Vagina (tissue), 2 donors: ENCODE measurements at regions not wholly inside any gene's neighbourhood (a gene's known extent, or its start where the extent isn't known, plus 50 kb on each side); places are given as distances from the start of the nearest gene placed in this dataset.

ENCODE experiments used
- DNase-seq, 2 donors: peaks; one replicate each; pipeline ENCODE4 v3.0.0-alpha.2; 2017; ENCODE audit errors: extremely low spot score in 2 of 2
- H3K27ac ChIP-seq: fragments of 200-600 bp; sonication (generic); one replicate; pipeline ENCODE4 v1.5.1; 2019
- H3K27me3 ChIP-seq: fragments of 200-600 bp; sonication (generic); one replicate; pipeline ENCODE4 v1.5.1; 2019
- H3K36me3 ChIP-seq, 2 donors: fragments of 200-600 bp; sonication (generic); one replicate each; pipeline ENCODE4 v1.5.1; 2017 to 2019
- H3K4me1 ChIP-seq: fragments of 200-600 bp; sonication (generic); one replicate; pipeline ENCODE4 v1.5.1; 2019
- H3K4me3 ChIP-seq, 2 donors: fragments of 200-600 bp; sonication (generic); 1 replicate in 1 of 2; 2 replicates in 1 of 2; pipeline ENCODE4 v1.5.1; 2016 to 2019
- H3K9me3 ChIP-seq: fragments of 200-600 bp; sonication (generic); one replicate; pipeline ENCODE4 v1.5.1; 2019
- POLR2A ChIP-seq, 2 donors: fragments of 450-650 bp; IDR thresholded peaks; one replicate each; pipeline ENCODE4 v1.6.1; 2017; ENCODE audit warnings: antibody characterized with exemption in 2 of 2, mild to moderate bottlenecking in 2 of 2, moderate library complexity in 2 of 2
- POLR2AphosphoS5 ChIP-seq, 2 donors: sonication (generic); formaldehyde crosslinking; IDR thresholded peaks; one replicate each; pipeline ENCODE4 v1.9.0; 2017; ENCODE audit warnings: antibody characterized with exemption in 2 of 2, mild to moderate bottlenecking in 2 of 2, low read depth in 1 of 2; ENCODE audit not compliant: insufficient read depth in 1 of 2
- intact Hi-C: fragments of 100-400 bp; cut with DNase I; formaldehyde crosslinking; loops from one replicate; pipeline ENCODE4 v1.15.1; 2023
- TF ChIP-seq, protein P1 (sequence below), 3 experiments: fragments of 450-650 bp in 2 of 3; fragments of 200-600 bp in 1 of 3; sonication (generic) in 1 of 3; IDR thresholded peaks; one replicate each; pipeline ENCODE4 v1.5.1; 2017 to 2019; ENCODE audit warnings: antibody characterized with exemption in 3 of 3, mild to moderate bottlenecking in 2 of 3, moderate library complexity in 2 of 3

DNA sequence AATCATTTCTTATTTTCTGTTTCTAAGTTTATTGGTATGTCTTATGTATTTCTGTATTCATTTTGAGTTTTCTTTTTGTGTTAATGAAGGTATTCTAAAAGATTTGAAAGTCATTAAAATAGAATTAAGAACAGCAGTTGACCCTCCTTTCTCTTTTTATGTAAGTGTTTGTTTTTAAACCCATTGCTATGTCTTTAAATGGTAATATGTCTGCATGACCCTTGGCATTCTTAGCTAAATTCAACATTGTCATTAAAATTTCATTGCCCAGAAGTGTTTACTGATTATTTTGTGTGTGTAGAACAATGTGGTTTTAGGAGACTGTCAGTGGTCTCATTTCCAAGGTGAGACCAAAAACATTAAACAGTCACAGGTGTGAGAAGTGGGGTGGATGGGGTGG lies 197.8 kb downstream of the PCDH7 start:
- Histone ChIP-seq H3K4me3 (no peak overlapping the region), H3K36me3 (no peaks in the 10 kb centered on the region), H3K27ac (no peak overlapping the region), H3K9me3 (no peaks in the 10 kb centered on the region), H3K27me3 (no peaks in the 10 kb centered on the region), H3K4me1 (no peaks in the 10 kb centered on the region)
- intact Hi-C loops, result no loop called here
- TF ChIP-seq, protein P1, sequence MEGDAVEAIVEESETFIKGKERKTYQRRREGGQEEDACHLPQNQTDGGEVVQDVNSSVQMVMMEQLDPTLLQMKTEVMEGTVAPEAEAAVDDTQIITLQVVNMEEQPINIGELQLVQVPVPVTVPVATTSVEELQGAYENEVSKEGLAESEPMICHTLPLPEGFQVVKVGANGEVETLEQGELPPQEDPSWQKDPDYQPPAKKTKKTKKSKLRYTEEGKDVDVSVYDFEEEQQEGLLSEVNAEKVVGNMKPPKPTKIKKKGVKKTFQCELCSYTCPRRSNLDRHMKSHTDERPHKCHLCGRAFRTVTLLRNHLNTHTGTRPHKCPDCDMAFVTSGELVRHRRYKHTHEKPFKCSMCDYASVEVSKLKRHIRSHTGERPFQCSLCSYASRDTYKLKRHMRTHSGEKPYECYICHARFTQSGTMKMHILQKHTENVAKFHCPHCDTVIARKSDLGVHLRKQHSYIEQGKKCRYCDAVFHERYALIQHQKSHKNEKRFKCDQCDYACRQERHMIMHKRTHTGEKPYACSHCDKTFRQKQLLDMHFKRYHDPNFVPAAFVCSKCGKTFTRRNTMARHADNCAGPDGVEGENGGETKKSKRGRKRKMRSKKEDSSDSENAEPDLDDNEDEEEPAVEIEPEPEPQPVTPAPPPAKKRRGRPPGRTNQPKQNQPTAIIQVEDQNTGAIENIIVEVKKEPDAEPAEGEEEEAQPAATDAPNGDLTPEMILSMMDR (IDR thresholded peaks at IDR 0.05), result no peak
- no peak for TF ChIP-seq POLR2A (IDR thresholded peaks at IDR 0.05)
- DNase-seq, result no peak

- Histone ChIP-seq H3K9me3 (no peaks in the 10 kb centered on the region), H3K27me3 (no peaks in the 10 kb centered on the region), H3K27ac (no peak overlapping the region), H3K36me3 (no peaks in the 10 kb centered on the region), H3K4me1 (no peaks in the 10 kb centered on the region), H3K4me3 (no peak overlapping the region)
- intact Hi-C loops, result no loop called here
- no peak for DNase-seq
- TF ChIP-seq, protein P1 (IDR thresholded peaks at IDR 0.05), result no peak
- TF ChIP-seq POLR2AphosphoS5 (IDR thresholded peaks at IDR 0.05; ENCODE audit: insufficient read depth in 1 of 2, low read depth in 1 of 2) (no peak), POLR2A (IDR thresholded peaks at IDR 0.05) (no peak)
Observed at GRCh38 chr4:30919458-30919857, 199.3 kb downstream of the PCDH7 start.

DNA sequence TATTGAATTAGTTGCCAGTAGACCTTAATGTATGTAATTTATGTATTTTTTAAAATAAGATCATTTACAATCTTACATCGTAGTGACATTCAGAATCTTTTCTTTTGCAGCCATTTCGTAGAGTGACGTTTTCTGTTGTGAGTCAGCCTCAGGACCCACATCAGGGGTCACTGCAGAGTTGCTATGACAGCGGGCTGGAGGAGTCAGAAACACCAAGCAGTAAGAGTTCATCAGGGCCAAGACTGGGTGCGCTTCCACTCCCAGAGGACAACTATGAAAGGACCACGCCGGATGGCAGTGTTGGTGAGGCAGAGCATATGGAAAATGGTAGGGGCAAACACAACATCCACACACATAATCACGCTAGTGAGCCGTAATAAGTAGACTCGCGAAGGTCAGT lies 199.9 kb downstream of the PCDH7 start:
- no peaks in the 10 kb centered on the region for H3K27me3 ChIP-seq
- H3K27ac ChIP-seq, result no peak overlapping the region
- DNase-seq, result no peak
- H3K4me3 ChIP-seq, result no peak overlapping the region
- H3K36me3 ChIP-seq, result no peaks in the 10 kb centered on the region
- intact Hi-C loops, result no loop called here
- H3K4me1 ChIP-seq, result no peaks in the 10 kb centered on the region
- H3K9me3 ChIP-seq, result no peaks in the 10 kb centered on the region
- TF ChIP-seq POLR2AphosphoS5 (IDR thresholded peaks at IDR 0.05; ENCODE audit: insufficient read depth in 1 of 2, low read depth in 1 of 2), result no peak
- TF ChIP-seq POLR2A (IDR thresholded peaks at IDR 0.05), result no peak
- TF ChIP-seq, protein P1 (IDR thresholded peaks at IDR 0.05), result no peak

- H3K36me3 ChIP-seq, result no peaks in the 10 kb centered on the region
- no peak overlapping the region for H3K4me3 ChIP-seq
- no peak for TF ChIP-seq POLR2A (IDR thresholded peaks at IDR 0.05)
- TF ChIP-seq POLR2AphosphoS5 (IDR thresholded peaks at IDR 0.05; ENCODE audit: insufficient read depth in 1 of 2, low read depth in 1 of 2), result no peak
- TF ChIP-seq, protein P1 (IDR thresholded peaks at IDR 0.05), result no peak
- H3K4me1 ChIP-seq, result no peaks in the 10 kb centered on the region
- no peak overlapping the region for H3K27ac ChIP-seq
- H3K27me3 ChIP-seq, result no peaks in the 10 kb centered on the region
- intact Hi-C loops, result no loop called here
- no peaks in the 10 kb centered on the region for H3K9me3 ChIP-seq
- DNase-seq, result no peak
Observed at GRCh38 chr4:30922625-30923024, 202.5 kb downstream of the PCDH7 start.

GRCh38 chr4:30924495-30924894 lies 204.3 kb downstream of the PCDH7 start:
- no peak overlapping the region for H3K27ac ChIP-seq
- intact Hi-C loops, result no loop called here
- H3K36me3 ChIP-seq, result no peaks in the 10 kb centered on the region
- no peak for DNase-seq
- no peaks in the 10 kb centered on the region for H3K9me3 ChIP-seq
- H3K27me3 ChIP-seq, result no peaks in the 10 kb centered on the region
- TF ChIP-seq, protein P1 (IDR thresholded peaks at IDR 0.05), result no peak
- TF ChIP-seq POLR2AphosphoS5 (IDR thresholded peaks at IDR 0.05; ENCODE audit: insufficient read depth in 1 of 2, low read depth in 1 of 2) (no peak), POLR2A (IDR thresholded peaks at IDR 0.05) (no peak)
- H3K4me1 ChIP-seq, result no peaks in the 10 kb centered on the region
- H3K4me3 ChIP-seq, result no peak overlapping the region
